Fibroblast of skin of right biceps (primary cell): ENCODE measurements at regions not wholly inside any gene's neighbourhood (a gene's known extent, or its start where the extent isn't known, plus 50 kb on each side); places are given as distances from the start of the nearest gene placed in this dataset.
"Not testable (repeated sequence)": the region's sequence is repeated elsewhere in the genome, so short reads cannot be mapped to it uniquely, and the experiment has no call there.

Experiments used
- DNase-seq: peaks from one replicate; pipeline ENCODE4 v3.0.0-alpha.2; 2013

DNA sequence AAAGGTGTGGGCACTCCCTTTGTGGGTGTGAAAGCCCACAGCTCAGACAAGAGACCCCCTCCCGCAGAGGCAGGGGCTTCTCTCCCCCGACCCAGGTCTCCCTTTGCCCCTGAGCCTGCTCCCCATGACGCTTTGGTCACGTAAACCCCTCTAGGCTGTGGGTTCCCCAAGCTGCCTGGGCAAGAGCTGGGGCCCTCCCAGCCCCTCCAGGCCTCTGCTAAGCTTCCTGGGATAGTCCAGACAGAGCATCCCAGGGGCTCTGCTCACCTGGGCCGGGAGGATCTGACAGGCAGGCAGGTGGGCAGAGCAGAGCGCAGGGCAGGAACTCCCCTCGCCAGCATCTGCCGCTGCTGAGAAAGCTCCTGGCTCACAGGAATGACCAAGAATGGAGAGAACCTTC lies 177.3 kb downstream of the BANP start:
- DNase-seq, result no peak

- not testable (repeated sequence) for DNase-seq
These were observed 177.9 kb downstream of the BANP start for GRCh38 chr16:88129133-88129532.

GRCh38 chr16:88130016-88130415 lies 178.8 kb downstream of the BANP start:
- no peak for DNase-seq

DNA sequence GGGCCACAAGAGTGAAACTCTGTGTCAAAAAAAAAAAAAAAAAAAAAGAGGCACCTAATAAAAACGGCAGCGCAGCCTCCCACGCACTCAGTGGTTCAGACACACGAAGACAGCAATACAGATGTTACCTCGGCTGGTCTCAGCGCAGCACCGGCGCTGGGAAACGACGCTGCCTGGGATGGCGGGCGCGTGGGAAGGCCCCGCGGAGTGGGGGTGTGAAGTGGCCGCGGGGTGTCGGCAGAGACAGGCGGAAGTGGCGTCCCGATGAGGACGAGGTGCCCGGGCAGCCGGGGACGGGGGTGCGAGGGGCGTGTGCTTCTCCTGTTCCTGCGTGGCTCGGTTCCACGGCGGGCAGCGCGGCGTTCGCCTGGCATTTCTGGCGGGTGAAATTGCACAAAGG lies 179.4 kb downstream of the BANP start:
- DNase-seq, result no peak

DNA sequence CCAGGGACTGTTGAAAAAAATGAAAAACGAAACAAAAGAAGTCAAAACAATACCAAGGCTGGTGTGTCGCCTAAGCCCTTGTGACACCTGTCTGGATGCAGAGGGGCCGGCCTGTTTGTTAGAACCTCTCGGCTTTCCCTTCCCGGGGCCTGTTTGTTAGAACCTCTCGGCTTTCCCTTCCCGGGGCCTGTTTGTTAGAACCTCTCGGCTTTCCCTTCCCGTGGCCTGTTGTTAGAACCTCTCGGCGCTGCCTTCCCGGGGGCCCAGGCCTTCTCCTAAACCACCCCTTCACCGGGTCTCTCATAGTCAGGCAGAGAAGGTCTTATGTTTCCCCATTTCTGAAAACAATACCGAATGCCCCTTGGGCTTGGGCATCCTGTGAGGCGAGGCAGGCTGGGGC lies 180.0 kb downstream of the BANP start:
- DNase-seq, result no peak

DNA sequence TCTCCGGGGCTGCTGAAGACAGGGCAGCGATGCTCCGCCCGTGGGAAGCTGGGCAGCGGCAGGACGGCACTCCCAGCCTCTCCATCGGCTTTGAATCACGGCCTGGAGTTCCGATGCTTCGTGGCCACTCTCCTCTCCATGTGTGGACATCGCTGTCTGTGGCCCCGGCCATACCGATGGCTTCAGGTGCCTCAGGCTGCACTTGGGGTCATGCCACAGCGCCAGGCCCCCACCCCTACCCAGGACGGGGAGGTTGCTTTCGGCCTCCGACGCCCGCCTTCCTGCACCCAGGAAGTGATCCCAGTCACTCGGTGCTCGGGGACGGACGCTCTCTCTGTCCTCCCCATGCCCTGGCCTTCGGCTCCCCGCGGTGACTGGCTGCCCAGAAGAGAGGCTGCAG lies 180.7 kb downstream of the BANP start:
- no peak for DNase-seq

DNA sequence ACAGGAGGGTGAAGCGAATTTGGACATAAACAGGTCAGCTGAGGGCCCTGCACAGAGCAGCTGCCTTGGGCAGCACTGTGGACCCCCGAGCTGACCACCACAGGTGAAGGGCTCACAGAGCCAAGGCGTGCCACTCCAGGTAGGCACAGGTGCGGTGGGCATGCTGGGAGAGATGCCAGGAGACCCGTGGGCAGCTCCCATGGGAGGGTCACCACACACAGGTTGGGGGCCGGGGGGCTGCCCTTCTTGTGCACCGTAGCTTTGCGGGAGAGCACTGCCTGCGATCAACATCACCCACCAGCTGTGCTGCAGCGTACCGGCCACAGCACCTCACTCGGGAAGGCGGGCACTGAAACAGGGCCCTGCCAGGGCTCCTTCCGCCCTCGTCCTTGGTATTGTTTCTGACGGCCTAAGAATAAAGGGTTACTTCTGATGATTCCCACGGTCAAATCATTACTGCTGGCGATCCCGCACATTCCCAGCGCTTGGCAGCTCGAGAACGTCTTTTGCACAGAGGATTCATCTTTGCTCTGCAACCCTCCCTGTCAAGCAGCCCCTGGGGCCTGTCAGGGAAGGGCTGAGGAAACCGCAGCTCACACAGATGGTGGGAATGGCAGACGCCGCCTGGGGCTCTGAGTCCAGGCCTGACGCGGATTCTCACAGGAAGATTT lies 181.7 kb downstream of the BANP start:
- peak; percentile 13 for DNase-seq

- DNase-seq, result no peak
These were observed 182.2 kb downstream of the BANP start for GRCh38 chr16:88133507-88133843.

- not testable (repeated sequence) for DNase-seq
These were observed 183.1 kb downstream of the BANP start for GRCh38 chr16:88134172-88134898.

- DNase-seq, result not testable (repeated sequence)
These were observed 183.9 kb downstream of the BANP start for GRCh38 chr16:88134899-88135682.

DNA sequence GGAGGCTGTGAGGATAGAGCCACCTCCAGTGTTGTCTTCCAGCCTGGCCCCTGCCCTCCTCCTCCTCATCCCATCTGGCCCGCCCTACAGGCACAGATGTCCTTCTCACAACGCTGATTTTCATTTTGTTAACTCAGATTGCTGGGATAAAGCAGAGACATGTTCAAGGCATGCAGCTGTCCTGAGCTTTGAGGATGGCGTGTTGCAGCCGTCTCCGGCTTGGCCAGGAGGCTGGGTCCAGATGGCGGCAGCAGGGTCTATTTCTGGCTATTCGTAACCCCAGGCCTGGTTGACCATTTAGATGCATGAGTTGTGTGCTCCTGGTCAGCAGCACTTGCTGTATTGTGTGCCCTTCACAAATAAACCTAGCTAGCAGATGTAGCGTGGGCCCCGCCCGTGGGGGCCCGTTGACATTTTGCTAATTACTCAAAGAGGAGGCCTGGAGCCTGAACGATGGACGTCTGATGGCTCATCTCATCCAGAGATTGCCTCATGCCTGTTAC lies 185.0 kb downstream of the BANP start:
- not testable (repeated sequence) for DNase-seq

DNA sequence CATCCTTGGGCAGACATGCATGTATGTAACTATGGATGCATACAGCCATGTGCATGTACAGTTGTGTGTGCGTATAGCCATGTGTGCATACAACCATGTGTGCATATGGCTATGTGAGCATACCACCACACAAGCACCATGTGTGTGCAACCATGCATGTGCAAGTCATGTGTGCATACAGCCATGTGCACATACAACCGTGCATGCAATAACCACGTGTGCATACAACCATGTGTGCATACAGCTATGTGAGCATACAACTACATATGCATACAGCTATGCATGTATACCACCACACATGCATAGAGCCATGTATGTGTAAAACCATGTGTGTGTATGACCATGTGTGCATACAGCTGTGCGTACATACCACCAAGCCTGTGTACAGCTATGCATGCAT lies 185.7 kb downstream of the BANP start:
- not testable (repeated sequence) for DNase-seq

GRCh38 chr16:88139141-88139540 lies 187.9 kb downstream of the BANP start:
- DNase-seq, result not testable (repeated sequence)

- not testable (repeated sequence) for DNase-seq
These were observed 189.0 kb downstream of the BANP start for GRCh38 chr16:88140195-88140594.

GRCh38 chr16:88141580-88141979 lies 190.3 kb downstream of the BANP start:
- no peak for DNase-seq

- not testable (repeated sequence) for DNase-seq
These were observed 191.1 kb downstream of the BANP start for GRCh38 chr16:88142056-88142935.

- not testable (repeated sequence) for DNase-seq
These were observed 192.1 kb downstream of the BANP start for GRCh38 chr16:88143122-88144027.

GRCh38 chr16:88144028-88144511 lies 192.8 kb downstream of the BANP start:
- DNase-seq, result no peak

GRCh38 chr16:88145376-88145775 lies 194.1 kb downstream of the BANP start:
- DNase-seq, result not testable (repeated sequence)

DNA sequence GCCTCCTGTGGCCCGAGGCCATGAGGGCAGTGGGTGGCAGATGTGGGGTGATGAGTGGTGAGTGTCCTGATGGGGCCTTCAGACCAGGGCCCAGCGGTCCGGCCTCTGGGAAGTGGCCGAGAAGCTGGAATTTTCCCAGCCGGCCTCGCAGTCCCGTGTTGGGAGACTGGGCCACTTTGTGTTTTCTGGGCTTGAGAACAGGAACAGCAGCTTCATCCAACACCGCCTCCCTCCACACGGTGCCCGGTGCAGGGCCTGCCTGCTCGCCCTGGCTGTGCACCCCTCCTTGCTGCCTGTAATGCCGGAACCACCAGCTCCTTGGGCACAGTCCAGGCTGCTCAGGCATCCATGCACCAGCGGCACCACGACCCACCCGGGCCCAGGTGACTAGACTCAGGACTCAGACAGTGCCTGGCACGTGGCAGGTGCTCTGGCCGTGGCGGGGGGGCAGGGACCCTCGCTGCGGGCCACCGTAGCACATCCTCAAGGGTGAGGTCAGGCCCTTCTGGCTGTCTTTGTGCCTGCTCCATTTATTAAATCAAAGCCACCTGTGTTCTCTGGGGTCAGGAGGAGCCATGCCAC lies 194.7 kb downstream of the BANP start:
- not testable (repeated sequence) for DNase-seq

DNA sequence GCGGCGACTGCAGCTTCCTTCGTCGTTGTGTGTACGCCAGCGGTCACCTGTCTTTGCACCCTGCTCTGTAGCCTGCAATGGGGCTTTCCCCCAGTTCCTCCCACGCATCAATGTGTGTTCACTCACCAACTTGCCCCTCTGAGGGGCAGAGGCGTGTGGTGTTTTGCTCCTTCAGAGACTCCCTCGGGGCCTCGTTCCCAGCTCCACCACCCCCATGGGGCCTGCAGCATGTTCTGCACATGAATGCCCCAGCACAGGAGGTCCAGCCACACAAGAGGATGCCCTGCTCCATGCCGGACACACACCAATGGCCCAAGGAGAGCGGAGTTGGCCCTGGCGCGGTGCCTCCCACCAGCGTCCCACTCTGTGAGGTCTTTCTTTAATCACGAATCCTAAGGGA lies 196.8 kb downstream of the BANP start:
- not testable (repeated sequence) for DNase-seq
